ENCODE measurements at regions not wholly inside any gene's neighbourhood (a gene's known extent, or its start where the extent isn't known, plus 50 kb on each side); places are given as distances from the start of the nearest gene placed in this dataset.

GRCh38 chr1:82246050-82246449, 445.3 kb downstream of the ADGRL2 start:
- Mint-ChIP-seq H3K9me3 (peaks cover 9% of the 10 kb centered on the region), H3K4me1 (peaks cover 4% of the 10 kb centered on the region), H3K36me3 (ENCODE audit: low read depth) (peaks cover 9% of the 10 kb centered on the region), H3K4me3 (no peak overlapping the region), H3K27me3 (ENCODE audit: low read depth) (no peaks in the 10 kb centered on the region), H3K27ac (ENCODE audit: unreplicated experiment) (no peak overlapping the region)
- no peak for DNase-seq (ENCODE audit: low read depth, low spot score)
- TF ChIP-seq CTCF (conservative IDR thresholded peaks at IDR 0.05) = no peak

- Mint-ChIP-seq H3K9me3 (peaks cover 9% of the 10 kb centered on the region), H3K4me1 (peaks cover 4% of the 10 kb centered on the region), H3K4me3 (no peak overlapping the region), H3K27me3 (ENCODE audit: low read depth) (no peaks in the 10 kb centered on the region), H3K36me3 (ENCODE audit: low read depth) (peaks cover 13% of the 10 kb centered on the region), H3K27ac (ENCODE audit: unreplicated experiment) (no peak overlapping the region)
- no peak for DNase-seq (ENCODE audit: low read depth, low spot score)
- no peak for TF ChIP-seq CTCF (conservative IDR thresholded peaks at IDR 0.05)
Measured at GRCh38 chr1:82245345-82246014, 444.7 kb downstream of the ADGRL2 start.

- H3K27ac Mint-ChIP-seq (ENCODE audit: unreplicated experiment) = no peak overlapping the region
- TF ChIP-seq CTCF (conservative IDR thresholded peaks at IDR 0.05) = no peak
- H3K36me3 Mint-ChIP-seq (ENCODE audit: low read depth) = peaks cover 24% of the 10 kb centered on the region
- H3K4me1 Mint-ChIP-seq = no peaks in the 10 kb centered on the region
- peaks cover 27% of the 10 kb centered on the region for H3K9me3 Mint-ChIP-seq
- DNase-seq (ENCODE audit: low read depth, low spot score) = no peak
- H3K27me3 Mint-ChIP-seq (ENCODE audit: low read depth) = no peaks in the 10 kb centered on the region
- H3K4me3 Mint-ChIP-seq = no peak overlapping the region
Measured at GRCh38 chr1:82240571-82240970, 439.8 kb downstream of the ADGRL2 start.

GRCh38 chr1:82230667-82231066, 429.9 kb downstream of the ADGRL2 start:
- no peaks in the 10 kb centered on the region for H3K27me3 Mint-ChIP-seq (ENCODE audit: low read depth)
- H3K27ac Mint-ChIP-seq (ENCODE audit: unreplicated experiment) = no peak overlapping the region
- H3K4me3 Mint-ChIP-seq = no peak overlapping the region
- H3K9me3 Mint-ChIP-seq = peaks cover 14% of the 10 kb centered on the region
- peaks cover 33% of the 10 kb centered on the region for H3K4me1 Mint-ChIP-seq
- no peak for DNase-seq (ENCODE audit: low read depth, low spot score)
- no peak for TF ChIP-seq CTCF (conservative IDR thresholded peaks at IDR 0.05)
- peaks cover 4% of the 10 kb centered on the region for H3K36me3 Mint-ChIP-seq (ENCODE audit: low read depth)

GRCh38 chr1:82227306-82228095, 426.8 kb downstream of the ADGRL2 start:
- TF ChIP-seq CTCF (conservative IDR thresholded peaks at IDR 0.05) = no peak
- H3K4me1 Mint-ChIP-seq = peaks cover 37% of the 10 kb centered on the region
- peaks cover 6% of the 10 kb centered on the region for H3K9me3 Mint-ChIP-seq
- H3K27ac Mint-ChIP-seq (ENCODE audit: unreplicated experiment) = peak overlapping the region; percentile 14
- H3K36me3 Mint-ChIP-seq (ENCODE audit: low read depth) = no peaks in the 10 kb centered on the region
- no peak for DNase-seq (ENCODE audit: low read depth, low spot score)
- H3K4me3 Mint-ChIP-seq = no peak overlapping the region
- H3K27me3 Mint-ChIP-seq (ENCODE audit: low read depth) = no peaks in the 10 kb centered on the region
